Left ventricle myocardium inferior (tissue), 1 donor: ENCODE measurements at regions not wholly inside any gene's neighbourhood (a gene's known extent, or its start where the extent isn't known, plus 50 kb on each side); places are given as distances from the start of the nearest gene placed in this dataset.

Experiments used
- DNase-seq: peaks from one replicate; pipeline ENCODE4 v3.0.0-alpha.2; 2020
- H3K27ac ChIP-seq: fragments of 200-600 bp; replicated peaks from 2 replicates; pipeline ENCODE4 v1.8.0; 2021
- H3K27me3 ChIP-seq: fragments of 200-600 bp; 2 replicates; pipeline ENCODE4 v1.8.0; 2021; ENCODE audit warnings: low read depth
- H3K36me3 ChIP-seq: fragments of 200-600 bp; 2 replicates; pipeline ENCODE4 v1.8.0; 2021
- H3K4me1 ChIP-seq: fragments of 200-600 bp; 2 replicates; pipeline ENCODE4 v1.8.0; 2021
- H3K4me3 ChIP-seq: fragments of 200-600 bp; 2 replicates; pipeline ENCODE4 v1.8.0; 2021; ENCODE audit warnings: mild to moderate bottlenecking, moderate library complexity
- H3K9me3 ChIP-seq: fragments of 200-600 bp; replicated peaks from 2 replicates; pipeline ENCODE4 v1.8.0; 2021
- intact Hi-C: fragments of 100-400 bp; cut with micrococcal nuclease; formaldehyde crosslinking; loops from one replicate; pipeline ENCODE4 v1.11.0; 2022
- TF ChIP-seq, protein P1 (sequence below): fragments of 200-600 bp; IDR thresholded peaks from 2 replicates; pipeline ENCODE4 v1.8.0; 2021; ENCODE audit warnings: antibody characterized with exemption, mild to moderate bottlenecking, borderline replicate concordance
- donor health status: DM: no; HTN: yes; CAD: no; lungs with severe emphysema.

DNA sequence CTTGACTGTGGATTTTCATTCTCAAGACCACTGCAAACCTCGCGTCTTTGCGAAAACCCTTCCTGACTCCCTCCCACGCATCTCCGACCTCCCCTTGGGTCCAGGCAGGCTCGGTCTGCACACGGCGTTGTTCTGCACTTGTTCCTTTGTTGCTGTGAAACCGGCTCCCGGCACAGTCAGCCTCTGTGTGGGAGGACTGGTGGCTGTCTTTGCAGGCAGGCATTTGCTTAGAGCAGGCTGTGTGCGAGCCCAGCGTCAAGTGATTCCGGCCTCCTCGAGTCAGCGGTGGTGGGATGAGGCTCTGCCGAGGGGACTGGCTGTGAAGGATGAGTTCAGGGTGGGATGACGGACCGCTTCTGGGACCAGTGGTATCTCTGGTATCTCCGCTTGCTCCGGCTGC is 102.6 kb upstream of the ROPN1 start:
- H3K4me1 ChIP-seq: peaks cover 13% of the 10 kb centered on the region
- intact Hi-C loops: no loop called here
- no peak for DNase-seq

DNA sequence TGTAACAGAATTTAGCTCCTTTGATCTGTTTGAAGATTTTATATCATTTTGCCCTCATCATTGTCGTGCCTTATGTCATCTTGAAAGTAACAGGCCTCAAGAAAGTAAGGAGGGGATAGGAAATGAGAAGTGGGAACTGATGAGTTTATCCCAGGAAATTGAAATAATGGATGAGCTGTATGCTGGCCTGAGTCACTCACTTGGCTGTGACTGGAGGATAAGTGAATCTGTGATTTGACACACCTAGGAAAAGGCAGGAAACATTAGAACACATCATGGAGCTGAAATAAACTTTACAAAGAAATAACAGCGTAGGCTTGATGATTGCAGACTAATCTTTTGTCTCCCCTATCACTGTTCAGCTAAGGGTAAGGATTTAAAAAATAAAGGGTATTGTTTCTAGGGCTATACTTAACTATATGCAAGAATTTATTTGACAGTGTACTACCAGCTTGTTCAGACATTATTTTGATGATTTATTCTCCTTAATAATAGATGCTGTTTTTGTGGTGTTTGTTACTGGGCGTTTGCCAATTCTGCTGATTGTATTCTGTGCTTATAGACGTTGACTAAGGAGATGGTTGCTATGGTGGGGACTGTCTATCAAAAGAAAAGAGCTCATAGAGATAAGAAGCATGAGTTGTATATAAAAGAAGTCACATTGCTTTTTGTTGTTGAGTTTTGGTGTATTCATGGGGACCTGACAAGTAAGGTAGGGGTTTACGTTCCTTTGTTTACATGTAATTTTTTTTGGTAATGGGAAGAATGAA is 105.6 kb upstream of the ROPN1 start:
- H3K27ac ChIP-seq: no peak overlapping the region
- intact Hi-C loops: no loop called here
- H3K36me3 ChIP-seq: no peaks in the 10 kb centered on the region
- H3K27me3 ChIP-seq: no peaks in the 10 kb centered on the region
- H3K9me3 ChIP-seq: no peaks in the 10 kb centered on the region
- peaks cover 13% of the 10 kb centered on the region for H3K4me1 ChIP-seq
- TF ChIP-seq, protein P1, sequence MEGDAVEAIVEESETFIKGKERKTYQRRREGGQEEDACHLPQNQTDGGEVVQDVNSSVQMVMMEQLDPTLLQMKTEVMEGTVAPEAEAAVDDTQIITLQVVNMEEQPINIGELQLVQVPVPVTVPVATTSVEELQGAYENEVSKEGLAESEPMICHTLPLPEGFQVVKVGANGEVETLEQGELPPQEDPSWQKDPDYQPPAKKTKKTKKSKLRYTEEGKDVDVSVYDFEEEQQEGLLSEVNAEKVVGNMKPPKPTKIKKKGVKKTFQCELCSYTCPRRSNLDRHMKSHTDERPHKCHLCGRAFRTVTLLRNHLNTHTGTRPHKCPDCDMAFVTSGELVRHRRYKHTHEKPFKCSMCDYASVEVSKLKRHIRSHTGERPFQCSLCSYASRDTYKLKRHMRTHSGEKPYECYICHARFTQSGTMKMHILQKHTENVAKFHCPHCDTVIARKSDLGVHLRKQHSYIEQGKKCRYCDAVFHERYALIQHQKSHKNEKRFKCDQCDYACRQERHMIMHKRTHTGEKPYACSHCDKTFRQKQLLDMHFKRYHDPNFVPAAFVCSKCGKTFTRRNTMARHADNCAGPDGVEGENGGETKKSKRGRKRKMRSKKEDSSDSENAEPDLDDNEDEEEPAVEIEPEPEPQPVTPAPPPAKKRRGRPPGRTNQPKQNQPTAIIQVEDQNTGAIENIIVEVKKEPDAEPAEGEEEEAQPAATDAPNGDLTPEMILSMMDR: no peak
- no peak for DNase-seq
- H3K4me3 ChIP-seq: no peak overlapping the region

More for the DNA sequence above, 102.6 kb upstream of the ROPN1 start:
- TF ChIP-seq, protein P1: no peak
- Histone ChIP-seq H3K36me3 (no peaks in the 10 kb centered on the region), H3K9me3 (no peaks in the 10 kb centered on the region), H3K4me3 (no peak overlapping the region), H3K27me3 (no peaks in the 10 kb centered on the region), H3K27ac (no peak overlapping the region)

- intact Hi-C loops: no loop called here
- TF ChIP-seq, protein P1: no peak
- Histone ChIP-seq H3K27ac (no peak overlapping the region), H3K27me3 (no peaks in the 10 kb centered on the region), H3K4me3 (no peak overlapping the region), H3K4me1 (peaks cover 15% of the 10 kb centered on the region), H3K36me3 (no peaks in the 10 kb centered on the region), H3K9me3 (no peaks in the 10 kb centered on the region)
- no peak for DNase-seq
These were observed 109.7 kb upstream of the ROPN1 start for GRCh38 chr3:124101643-124102042.

DNA sequence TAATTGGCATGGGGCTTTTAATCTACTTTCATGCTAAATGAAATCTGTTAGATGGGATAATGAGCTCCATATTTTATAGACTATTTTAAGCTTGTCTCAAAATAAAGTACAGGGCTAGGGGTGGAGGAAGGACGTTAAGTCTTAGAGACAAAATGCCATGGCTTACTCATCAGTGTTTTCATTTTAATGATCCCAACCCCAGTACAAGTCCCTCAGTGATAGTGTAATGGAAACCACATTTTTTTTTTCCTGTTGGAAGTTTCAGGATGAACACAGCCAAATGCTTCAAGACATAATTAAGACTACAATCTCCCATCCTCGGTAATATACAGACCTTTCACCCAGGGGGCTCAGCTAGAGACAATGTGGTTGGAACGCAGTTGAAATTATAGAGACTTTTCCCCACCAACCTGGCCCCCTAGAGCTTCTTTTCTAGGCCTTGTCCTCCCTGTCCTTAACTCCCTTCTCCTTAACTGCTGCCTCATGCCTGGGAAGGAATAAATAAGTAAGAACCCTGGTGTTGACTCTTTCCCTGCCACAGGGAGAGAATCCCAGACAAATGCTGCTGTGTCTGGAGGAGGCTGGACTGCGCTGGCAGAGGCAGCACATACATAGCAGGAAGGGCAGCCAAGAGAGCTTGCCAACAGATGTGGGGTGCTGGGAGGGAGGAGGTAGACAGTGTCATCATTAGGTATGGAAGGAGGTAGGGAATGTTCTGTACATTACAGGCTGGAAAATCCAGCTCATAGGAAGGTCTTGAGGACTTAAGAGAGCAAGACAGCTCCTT is 115.4 kb upstream of the ROPN1 start:
- intact Hi-C loops: no loop called here
- TF ChIP-seq, protein P1: no peak
- Histone ChIP-seq H3K9me3 (no peaks in the 10 kb centered on the region), H3K27me3 (no peaks in the 10 kb centered on the region), H3K36me3 (no peaks in the 10 kb centered on the region), H3K27ac (no peak overlapping the region), H3K4me3 (no peak overlapping the region), H3K4me1 (peaks cover 15% of the 10 kb centered on the region)
- no peak for DNase-seq

DNA sequence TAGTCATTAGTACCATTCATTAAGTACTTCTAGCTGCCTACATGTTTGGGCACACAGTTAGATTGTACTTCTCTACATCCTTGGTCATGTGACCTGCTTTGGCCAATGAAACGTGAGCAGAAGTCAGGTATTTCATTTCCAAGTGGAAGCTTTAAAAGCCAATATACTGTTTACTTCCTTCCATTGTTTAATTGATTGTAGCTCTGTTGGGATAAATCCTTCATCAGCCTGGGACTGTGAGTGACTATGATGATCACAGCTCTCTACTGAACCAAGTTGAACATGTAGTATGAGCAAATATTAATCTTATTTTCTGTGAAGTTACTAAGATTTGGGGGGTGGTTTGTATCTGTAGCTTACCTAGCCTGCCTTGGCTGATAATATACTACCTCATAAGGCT is 116.5 kb upstream of the ROPN1 start:
- Histone ChIP-seq H3K27ac (no peak overlapping the region), H3K9me3 (no peaks in the 10 kb centered on the region), H3K4me3 (no peak overlapping the region), H3K4me1 (peaks cover 25% of the 10 kb centered on the region), H3K36me3 (no peaks in the 10 kb centered on the region), H3K27me3 (no peaks in the 10 kb centered on the region)
- DNase-seq: no peak
- TF ChIP-seq, protein P1: no peak
- intact Hi-C loops: no loop called here
